ENCODE measurements at regions not wholly inside any gene's neighbourhood (a gene's known extent, or its start where the extent isn't known, plus 50 kb on each side); places are given as distances from the start of the nearest gene placed in this dataset.

- DNase-seq (ENCODE audit: low spot score) (no peak), FAIRE-seq (no peak), ATAC-seq (no peak)
- H3K4me3 ChIP-seq (replicated peaks in 1 of 3; ENCODE audit: insufficient read depth in 1 of 3, low read depth in 2 of 3, low read length in 3 of 3) = no peak overlapping the region
- no peak overlapping the region for H3K4me2 ChIP-seq (ENCODE audit: low read depth, low read length)
- H3K27ac ChIP-seq (ENCODE audit: extremely low read length, insufficient read depth, low read length) = no peak overlapping the region
- H2AFZ ChIP-seq (ENCODE audit: low read length) = no peak overlapping the region
- no TSS peak for BruUV-seq (replicated peaks)
- CTCF ChIA-PET (ENCODE audit: low intra/inter-chr PET ratio, low total read pairs) = no interaction called here
- no peak overlapping the region for H3K9ac ChIP-seq (ENCODE audit: insufficient read depth, low read depth, low read length)
- H3K36me3 ChIP-seq (replicated peaks in 1 of 2; ENCODE audit: control insufficient read depth in 1 of 2, insufficient read depth in 2 of 2, low read length in 2 of 2) = no peaks in the 10 kb centered on the region
- in situ Hi-C loops (cut with HindIII; ENCODE audit: extremely low pct_ligation_motif_present, low pct_unique_long_range_greater_than_20kb) = no loop called here
- 2% methylated on average over 1 of the region's 1 CpG for WGBS (ENCODE audit: low lambda C conversion rate)
- no peaks in the 10 kb centered on the region for H3K9me3 ChIP-seq (ENCODE audit: low read length)
- TF ChIP-seq CREB3 (CRISPR knock-in tag; IDR thresholded peaks at IDR 0.05) (no peak), ZNF572 (CRISPR knock-in tag; IDR thresholded peaks at IDR 0.05) (no peak), FIP1L1 (IDR thresholded peaks at IDR 0.05; ENCODE audit: borderline replicate concordance, insufficient read depth, low read depth, low read length) (no peak), ZNF775 (CRISPR knock-in tag; IDR thresholded peaks at IDR 0.05; ENCODE audit: borderline replicate concordance) (no peak), ETV6 (CRISPR knock-in tag; conservative IDR thresholded peaks at IDR 0.05) (no peak), GFI1 (CRISPR knock-in tag; IDR thresholded peaks at IDR 0.05; ENCODE audit: borderline replicate concordance) (no peak), HDAC1 (CRISPR knock-in tag; IDR thresholded peaks at IDR 0.05) (no peak), ZNF232 (CRISPR knock-in tag; IDR thresholded peaks at IDR 0.05; ENCODE audit: borderline replicate concordance) (no peak), GRHL1 (CRISPR knock-in tag; conservative IDR thresholded peaks at IDR 0.05) (no peak), MTA1 (CRISPR knock-in tag; IDR thresholded peaks at IDR 0.05; ENCODE audit: borderline replicate concordance) (no peak)
- no peaks in the 10 kb centered on the region for H3K79me2 ChIP-seq (ENCODE audit: insufficient read depth, low read length)
- peaks cover 0 to under 1% of the 10 kb centered on the region in 2 experiments; a peak in 1 of 5 replicates for H3K27me3 ChIP-seq (ENCODE audit: control insufficient read depth in 1 of 2, insufficient read depth in 2 of 2, low read length in 2 of 2)
- POLR2A ChIA-PET = no interaction called here
- no peaks in the 10 kb centered on the region for H4K20me1 ChIP-seq (ENCODE audit: insufficient read depth, low read length)
- intact Hi-C loops (cut with micrococcal nuclease; ENCODE audit: unreplicated experiment) = no loop called here
- no peaks in the 10 kb centered on the region for H3K4me1 ChIP-seq (ENCODE audit: insufficient read depth, low read length)
These were observed 115.8 kb downstream of the TSEN15 start for GRCh38 chr1:184167352-184167751.
